A673 (cell line): ENCODE measurements at regions not wholly inside any gene's neighbourhood (a gene's known extent, or its start where the extent isn't known, plus 50 kb on each side); places are given as distances from the start of the nearest gene placed in this dataset.

Experiments used
- BruUV-seq: library from RNA; stranded (reverse); fragments of 400-500 nt; replicated peaks from 2 replicates; lab custom pipeline; 2021; lab: Mats Ljungman, UMichigan
- CTCF ChIA-PET: fragments of 300-600 bp; sonication (Branson Sonifier 250); formaldehyde crosslinking; loops from one replicate; lab custom pipeline; 2022; ENCODE audit warnings: antibody characterized with exemption; lab: Charles Lee
- POLR2A ChIA-PET: fragments of 300-600 bp; sonication (Branson Sonifier 250); formaldehyde crosslinking; loops from one replicate; lab custom pipeline; 2022; ENCODE audit warnings: antibody characterized with exemption; ENCODE audit not compliant: low non-redundant PET; lab: Charles Lee
- DNase-seq: peaks from one replicate; pipeline ENCODE4 v3.0.0-alpha.2; 2015; ENCODE audit warnings: low spot score
- H3K27ac ChIP-seq: fragments of 200-600 bp; sonication (generic); 2 replicates; pipeline ENCODE4 v1.5.1; 2016; ENCODE audit warnings: mixed run types, low read depth, mild to moderate bottlenecking, mixed read lengths, antibody characterized with exemption, low read length; ENCODE audit not compliant: poor library complexity, severe bottlenecking
- H3K27me3 ChIP-seq: fragments of 200-600 bp; sonication (generic); replicated peaks from 2 replicates; pipeline ENCODE4 v1.6.1; 2017; ENCODE audit warnings: mixed run types, low read depth, mild to moderate bottlenecking, mixed read lengths, antibody characterized with exemption, low read length; ENCODE audit not compliant: insufficient read depth, poor library complexity
- H3K36me3 ChIP-seq: fragments of 200-600 bp; sonication (generic); 2 replicates; pipeline ENCODE4 v1.6.1; 2016; ENCODE audit warnings: mixed run types, mild to moderate bottlenecking, mixed read lengths, antibody characterized with exemption, low read length; ENCODE audit not compliant: insufficient read depth, poor library complexity, severe bottlenecking
- H3K4me1 ChIP-seq: fragments of 200-600 bp; sonication (generic); 2 replicates; pipeline ENCODE4 v1.6.1; 2017; ENCODE audit warnings: mixed run types, mild to moderate bottlenecking, mixed read lengths, antibody characterized with exemption, low read length; ENCODE audit not compliant: insufficient read depth, poor library complexity, severe bottlenecking
- H3K4me3 ChIP-seq: fragments of 200-600 bp; sonication (generic); 2 replicates; pipeline ENCODE4 v1.5.1; 2016; ENCODE audit warnings: low read depth, mixed run types, mild to moderate bottlenecking, mixed read lengths, low read length; ENCODE audit not compliant: poor library complexity, severe bottlenecking
- H3K9me3 ChIP-seq: fragments of 200-600 bp; sonication (generic); 2 replicates; pipeline ENCODE4 v1.6.1; 2016; ENCODE audit warnings: mixed run types, low read depth, mild to moderate bottlenecking, mixed read lengths, antibody characterized with exemption, low read length; ENCODE audit not compliant: poor library complexity, severe bottlenecking
- CTCF ChIP-seq: fragments of 300-800, 200-600 bp; sonication (generic); conservative IDR thresholded peaks from 2 replicates; pipeline ENCODE4 v1.5.1; 2017; ENCODE audit warnings: low read depth, mild to moderate bottlenecking, antibody characterized with exemption, low read length, moderate library complexity, mixed read lengths
- EZH2 ChIP-seq: fragments of 200-600 bp; sonication (generic); IDR thresholded peaks from 2 replicates; pipeline ENCODE4 v1.6.1; 2017; ENCODE audit warnings: borderline replicate concordance, low read depth, mild to moderate bottlenecking, mixed read lengths, antibody characterized with exemption, low read length; ENCODE audit not compliant: poor library complexity, severe bottlenecking
- intact Hi-C: fragments of 100-400 bp; cut with micrococcal nuclease; formaldehyde crosslinking; loops from one replicate; pipeline ENCODE4 v1.10.0; 2022; ENCODE audit not compliant: unreplicated experiment

GRCh38 chr15:31254431-31255175, 72.0 kb upstream of the KLF13 start:
- no peak for TF ChIP-seq CTCF
- no peak for TF ChIP-seq EZH2
- Histone ChIP-seq H3K4me1 (no peaks in the 10 kb centered on the region), H3K9me3 (no peaks in the 10 kb centered on the region), H3K27me3 (no peaks in the 10 kb centered on the region), H3K27ac (no peak overlapping the region), H3K4me3 (no peak overlapping the region), H3K36me3 (no peaks in the 10 kb centered on the region)
- intact Hi-C loops, result no loop called here
- ChIA-PET CTCF (no interaction called here), POLR2A (no interaction called here)
- no peak for DNase-seq
- BruUV-seq, result no TSS peak

DNA sequence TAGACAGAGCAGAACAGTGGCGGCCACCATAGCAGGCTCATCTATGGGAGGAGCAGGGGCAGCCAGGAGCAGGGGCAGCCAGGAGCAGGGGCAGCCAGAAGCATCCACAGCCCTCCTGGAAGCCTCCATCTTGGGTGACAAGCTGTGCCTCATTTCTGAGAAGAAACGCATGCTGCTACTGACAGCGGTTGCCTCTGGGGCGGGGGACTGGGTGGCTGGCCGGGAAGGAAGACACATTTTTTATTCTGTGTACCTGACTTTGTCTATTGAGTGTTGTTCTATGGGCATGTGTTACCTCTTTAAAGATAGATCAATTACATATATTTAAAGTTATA, 71.5 kb upstream of the KLF13 start:
- no peaks in the 10 kb centered on the region for H3K36me3 ChIP-seq
- no peak for TF ChIP-seq CTCF
- no peak for TF ChIP-seq EZH2
- ChIA-PET CTCF (no interaction called here), POLR2A (no interaction called here)
- no TSS peak for BruUV-seq
- intact Hi-C loops, result no loop called here
- H3K9me3 ChIP-seq, result no peaks in the 10 kb centered on the region
- no peak for DNase-seq
- H3K4me3 ChIP-seq, result no peak overlapping the region
- no peaks in the 10 kb centered on the region for H3K27me3 ChIP-seq
- H3K4me1 ChIP-seq, result no peaks in the 10 kb centered on the region
- H3K27ac ChIP-seq, result no peak overlapping the region

- H3K36me3 ChIP-seq, result no peaks in the 10 kb centered on the region
- TF ChIP-seq EZH2, result no peak
- TF ChIP-seq CTCF, result no peak
- H3K9me3 ChIP-seq, result no peaks in the 10 kb centered on the region
- no peaks in the 10 kb centered on the region for H3K4me1 ChIP-seq
- BruUV-seq, result no TSS peak
- ChIA-PET CTCF (no interaction called here), POLR2A (no interaction called here)
- no peak for DNase-seq
- H3K4me3 ChIP-seq, result no peak overlapping the region
- no peak overlapping the region for H3K27ac ChIP-seq
- intact Hi-C loops, result no loop called here
- no peaks in the 10 kb centered on the region for H3K27me3 ChIP-seq
These were observed 70.8 kb upstream of the KLF13 start for GRCh38 chr15:31255732-31256377.
